GM18858 (cell line): ENCODE measurements at regions not wholly inside any gene's neighbourhood (a gene's known extent, or its start where the extent isn't known, plus 50 kb on each side); places are given as distances from the start of the nearest gene placed in this dataset.

Experiments used
- ATAC-seq: cut with Tn5 transposase; IDR thresholded peaks from one replicate; pipeline ENCODE4 v1.9.1; 2021; ENCODE audit not compliant: unreplicated experiment

DNA sequence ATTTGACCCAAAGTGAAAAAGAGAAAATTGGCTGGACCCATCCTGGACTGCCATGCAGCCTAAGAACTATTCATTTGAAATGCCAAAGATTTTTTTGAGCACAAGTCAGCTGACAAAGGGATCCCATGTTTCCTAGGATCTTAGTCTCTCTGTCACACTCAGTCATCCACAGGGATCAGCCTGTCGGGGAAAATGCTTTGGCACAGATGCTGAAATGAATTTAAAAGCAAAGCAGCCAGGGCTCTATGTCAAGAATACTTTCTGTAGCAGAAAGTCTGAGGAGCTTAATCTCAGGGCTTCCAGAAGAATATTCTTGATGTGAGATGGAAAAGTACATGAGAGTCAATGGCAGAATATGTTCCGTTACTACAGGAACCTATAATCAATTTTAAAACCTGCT lies 1900.8 kb downstream of the MRPL39 start:
- ATAC-seq, result no peak

DNA sequence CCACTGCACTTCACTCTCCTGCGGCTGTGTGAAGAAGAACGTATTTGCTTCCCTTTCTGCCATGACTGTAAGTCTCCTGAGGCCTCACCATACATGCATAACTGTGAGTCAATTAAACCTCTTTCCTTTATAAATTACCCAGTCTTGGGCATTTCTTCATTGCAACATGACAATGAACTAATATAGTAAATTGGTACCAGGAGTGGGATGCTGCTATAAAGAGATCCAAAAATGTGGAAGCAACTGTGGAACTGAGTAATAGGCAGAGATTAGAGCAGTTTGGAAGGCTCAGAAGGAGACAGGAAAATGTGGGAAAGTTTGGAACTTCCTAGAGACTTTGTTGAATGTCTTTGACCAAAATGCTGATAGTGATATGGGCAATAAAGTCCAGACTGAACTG lies 1907.9 kb downstream of the MRPL39 start:
- ATAC-seq, result no peak

DNA sequence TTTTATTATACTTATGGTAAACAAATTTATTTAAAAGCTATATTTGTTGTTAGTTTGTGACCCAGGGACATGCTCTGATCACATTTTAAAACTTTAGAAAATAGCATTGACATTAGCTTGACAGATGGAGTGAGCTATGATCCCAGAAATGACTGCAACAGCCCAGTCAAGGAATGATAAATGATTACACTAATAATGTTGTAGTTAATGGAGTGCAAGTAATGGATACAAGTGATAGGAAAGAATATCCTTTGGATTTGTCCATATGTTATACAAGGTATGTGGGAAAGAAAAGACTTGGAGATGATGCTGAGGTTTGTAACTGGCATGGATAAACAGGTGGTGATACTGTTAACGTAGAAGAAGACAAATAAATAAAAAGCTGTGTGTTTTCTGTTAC lies 1908.7 kb downstream of the MRPL39 start:
- ATAC-seq, result no peak

DNA sequence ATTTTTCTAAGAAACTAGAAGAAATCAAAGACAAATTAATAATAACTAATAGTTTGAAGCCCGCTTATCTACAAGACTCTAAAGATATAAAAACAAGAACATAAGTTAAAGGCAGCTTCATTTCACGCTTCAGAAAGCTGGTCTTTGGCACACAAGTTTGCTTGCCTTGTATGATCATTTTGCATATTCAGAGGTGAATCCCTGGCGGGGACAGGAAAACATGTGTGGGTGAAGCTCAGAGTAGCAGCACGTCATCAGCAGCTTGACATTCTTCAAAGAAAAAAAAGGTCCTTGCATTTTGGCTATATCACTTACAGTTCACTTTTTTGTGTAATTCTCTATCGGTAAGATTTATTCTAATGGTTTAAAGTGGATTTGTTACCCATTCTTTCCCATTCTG lies 1911.8 kb downstream of the MRPL39 start:
- ATAC-seq, result peak; percentile 48

DNA sequence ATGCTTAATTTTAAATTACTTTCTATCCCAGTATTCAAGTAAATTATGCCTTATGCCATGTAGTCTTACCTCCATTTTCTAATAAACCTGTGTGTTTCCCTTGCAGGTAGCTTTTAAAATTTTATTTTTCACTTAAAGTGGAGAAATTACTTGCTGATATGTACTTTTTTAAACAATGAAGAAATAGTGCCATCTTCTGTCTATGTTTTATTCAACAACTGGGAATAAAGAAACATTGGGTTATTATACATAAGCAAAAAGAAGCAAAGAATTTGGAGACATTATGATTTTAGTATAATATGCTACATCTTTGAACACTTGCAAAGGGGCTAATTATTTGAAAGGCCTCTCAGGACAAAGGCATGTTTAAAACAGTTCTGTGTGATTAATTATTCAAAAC lies 1912.9 kb downstream of the MRPL39 start:
- ATAC-seq, result no peak

DNA sequence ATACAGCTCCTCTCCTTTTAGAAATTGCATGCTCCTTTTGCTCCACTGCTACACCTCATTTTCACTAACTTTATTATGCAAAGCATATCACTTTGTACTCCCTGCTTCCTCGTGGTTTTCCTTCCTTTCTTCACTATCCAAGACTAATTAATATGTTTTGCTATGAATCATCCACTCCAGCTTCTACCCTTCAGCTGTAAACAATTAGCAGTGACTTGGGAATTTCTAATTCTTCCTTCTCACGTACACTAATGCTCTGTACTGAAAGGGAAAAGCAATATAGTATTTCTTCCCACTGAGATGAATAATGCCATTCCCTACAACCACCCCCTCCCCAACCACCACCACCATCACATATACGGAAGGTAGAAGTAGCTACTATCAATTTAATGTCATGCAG lies 1917.0 kb downstream of the MRPL39 start:
- ATAC-seq, result no peak

DNA sequence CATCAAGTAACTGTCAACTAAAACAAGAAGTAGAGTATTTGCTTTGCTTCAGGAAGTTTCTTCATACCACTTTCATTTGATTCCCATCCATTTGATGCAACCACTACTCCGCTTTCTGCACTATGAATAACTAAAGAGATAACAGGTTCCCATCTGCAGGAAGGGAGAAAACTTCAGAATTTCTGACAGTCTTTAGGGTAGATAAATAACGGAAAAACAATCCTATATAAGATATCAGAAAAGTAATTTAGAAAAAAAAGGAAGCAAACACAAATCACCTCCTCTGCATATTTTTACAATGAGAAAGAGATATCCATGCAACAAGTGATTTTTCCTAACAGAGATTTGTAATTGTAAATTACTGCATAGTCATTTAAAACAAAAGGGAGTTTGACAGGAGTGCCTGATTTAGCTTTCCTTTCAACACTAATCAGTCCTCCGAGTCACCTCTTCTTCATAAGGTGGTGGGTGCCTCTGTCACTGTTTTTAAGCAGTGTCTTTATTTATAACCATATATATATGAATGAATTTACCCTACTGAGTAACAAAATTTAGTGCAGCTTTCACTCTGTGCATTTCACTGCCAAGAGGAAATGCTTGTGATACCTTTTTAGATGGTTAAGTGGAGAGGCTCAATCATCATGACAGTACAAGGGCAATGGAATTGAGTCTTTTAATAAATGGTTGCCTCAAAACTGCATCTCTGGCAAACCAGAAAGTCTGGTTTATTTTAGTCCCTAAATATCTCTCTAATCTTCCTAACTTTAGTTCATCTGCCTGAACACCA lies 1920.4 kb downstream of the MRPL39 start:
- ATAC-seq, result no peak

DNA sequence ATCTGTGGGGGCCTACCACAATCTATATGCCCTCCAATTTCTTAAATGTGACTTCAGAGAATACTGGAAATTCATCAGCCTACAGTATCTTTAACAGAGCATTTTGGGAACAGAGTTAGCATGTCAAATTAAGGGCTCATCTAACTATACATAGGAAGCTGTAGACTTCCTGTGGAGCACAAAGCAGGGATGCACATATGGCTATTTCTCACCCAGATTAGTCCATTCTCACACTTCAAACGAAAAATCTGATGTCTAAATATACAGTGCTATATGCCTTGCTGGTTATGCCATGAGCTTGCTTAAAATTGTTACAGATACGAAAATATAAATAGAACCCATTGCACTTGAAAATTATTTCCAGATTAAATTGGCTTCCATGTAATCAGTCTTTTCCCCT lies 1922.8 kb downstream of the MRPL39 start:
- no peak for ATAC-seq

DNA sequence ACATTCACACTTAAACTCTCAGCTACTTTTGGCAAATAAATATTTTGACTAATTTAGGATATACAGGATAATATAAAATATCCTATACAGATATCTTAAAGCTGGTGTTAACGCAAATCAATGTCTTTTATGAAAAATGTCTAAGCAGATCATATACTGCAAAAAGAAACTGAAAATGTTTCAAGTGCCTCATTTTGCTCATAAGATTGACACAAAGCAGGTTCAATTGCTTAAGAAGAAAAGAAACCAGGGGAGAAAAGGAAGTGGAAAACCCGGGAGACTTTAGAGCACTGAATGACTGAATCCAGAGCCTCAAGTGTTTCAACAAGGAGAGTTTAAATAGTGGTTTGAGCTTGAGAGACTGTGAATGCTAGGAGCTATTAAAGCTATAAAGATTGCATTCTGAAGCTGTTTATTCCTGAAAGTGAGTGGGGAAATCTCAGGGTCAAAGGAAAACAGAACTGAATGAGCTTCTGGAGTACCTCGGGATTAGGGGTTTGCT lies 1943.0 kb downstream of the MRPL39 start:
- ATAC-seq, result no peak

DNA sequence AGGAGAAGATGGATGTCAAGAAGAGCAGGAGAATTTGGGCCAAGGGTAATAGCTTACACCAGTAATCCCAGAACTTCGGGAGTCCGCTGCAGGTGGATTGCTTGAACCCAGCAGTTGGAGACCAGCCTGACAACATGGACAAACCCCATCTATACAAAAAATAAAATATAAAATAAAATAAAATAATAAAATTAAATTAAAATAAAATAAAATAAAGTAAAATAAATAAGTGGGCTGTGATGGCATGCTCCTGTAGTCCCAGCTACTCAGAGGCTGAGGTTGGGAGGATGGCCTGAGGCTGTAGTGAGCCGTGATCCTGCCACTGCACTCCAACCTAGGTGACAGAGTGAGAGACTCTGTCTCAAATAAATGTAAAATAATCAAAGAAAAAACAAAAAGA lies 1946.7 kb downstream of the MRPL39 start:
- ATAC-seq, result no peak

DNA sequence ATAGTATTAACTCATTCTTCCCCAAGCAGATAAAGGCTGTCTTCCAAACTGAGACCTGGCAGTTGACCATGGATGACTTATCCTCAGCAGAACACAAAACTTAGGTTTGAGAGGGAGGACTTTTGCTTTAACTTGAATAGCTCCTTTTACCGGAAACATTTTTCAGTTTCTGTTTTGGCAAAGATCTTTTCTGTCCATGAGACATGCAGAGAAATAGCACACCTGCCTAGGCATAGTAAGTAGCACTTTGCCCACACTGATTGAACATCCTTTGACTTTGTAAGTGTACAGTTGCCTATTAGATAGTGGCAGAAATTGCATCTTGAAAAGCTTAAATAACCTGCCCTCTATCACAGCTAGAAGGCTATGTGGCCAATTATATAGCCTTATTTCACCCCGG lies 1962.5 kb downstream of the MRPL39 start:
- no peak for ATAC-seq

DNA sequence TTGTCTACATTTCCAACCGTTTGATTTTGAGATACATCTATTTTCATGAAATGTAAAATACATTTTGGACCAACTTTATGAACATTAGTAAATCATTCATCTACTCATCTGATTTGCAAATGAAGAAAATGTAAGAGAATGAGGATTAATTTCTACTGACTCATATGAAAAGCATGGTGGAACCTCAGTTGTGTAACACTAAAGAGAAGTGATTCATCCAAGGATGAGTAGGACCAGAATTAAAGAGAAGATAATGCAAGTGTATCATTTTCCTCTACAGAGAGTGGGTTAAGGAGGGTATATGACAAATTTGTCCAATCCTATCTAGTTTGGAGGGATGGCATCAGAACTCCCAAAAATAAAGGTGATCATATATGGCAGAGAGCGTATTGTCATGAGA lies 1967.6 kb downstream of the MRPL39 start:
- no peak for ATAC-seq

DNA sequence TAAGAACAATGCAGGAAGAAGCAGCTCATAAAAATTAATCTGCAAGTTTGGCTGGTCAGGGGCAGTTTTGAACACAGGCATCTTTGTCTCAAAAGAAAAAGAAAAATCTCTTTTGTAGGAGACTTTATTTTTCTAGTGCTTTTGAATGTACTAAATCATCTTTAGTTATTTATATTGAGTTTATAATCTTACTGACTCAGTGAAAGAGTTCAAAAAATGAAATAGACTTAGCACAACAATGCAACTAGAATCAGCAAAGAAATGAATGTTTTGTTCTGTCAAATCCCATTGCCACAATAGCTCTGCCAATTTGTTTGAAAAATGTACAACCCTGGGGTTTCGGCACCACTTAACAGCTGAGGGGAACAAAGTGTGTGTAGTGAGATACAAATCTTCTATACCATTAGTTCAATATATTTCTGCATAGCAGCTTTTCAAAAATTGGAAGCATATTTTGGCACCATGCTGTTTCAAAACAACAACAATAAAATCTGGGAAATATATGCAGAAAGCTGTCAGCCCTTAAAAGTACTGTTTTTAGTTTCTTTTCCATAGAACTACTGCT lies 1969.1 kb downstream of the MRPL39 start:
- no peak for ATAC-seq

DNA sequence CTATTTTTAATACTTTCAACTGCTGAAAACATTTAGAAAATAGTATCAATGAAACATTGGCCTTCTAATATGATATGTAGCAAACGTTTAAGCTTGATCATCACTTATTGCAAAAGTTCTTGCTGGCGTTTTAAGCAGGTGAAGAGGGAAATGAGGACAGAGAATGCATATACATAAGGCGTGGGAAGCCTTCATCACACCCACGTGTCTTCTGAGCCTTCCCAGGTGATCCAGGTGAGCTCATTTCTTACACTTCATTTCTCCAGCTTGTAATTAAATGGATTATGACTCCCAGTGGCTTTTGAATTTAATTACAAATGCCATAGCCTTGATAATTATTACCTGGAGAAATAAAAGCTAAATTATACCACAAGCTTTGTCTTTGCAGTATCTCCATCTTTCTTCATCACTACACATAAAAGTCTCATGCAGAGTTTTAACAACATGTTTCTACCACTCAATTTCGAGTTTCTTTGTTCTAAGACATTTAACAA lies 1973.8 kb downstream of the MRPL39 start:
- no peak for ATAC-seq

DNA sequence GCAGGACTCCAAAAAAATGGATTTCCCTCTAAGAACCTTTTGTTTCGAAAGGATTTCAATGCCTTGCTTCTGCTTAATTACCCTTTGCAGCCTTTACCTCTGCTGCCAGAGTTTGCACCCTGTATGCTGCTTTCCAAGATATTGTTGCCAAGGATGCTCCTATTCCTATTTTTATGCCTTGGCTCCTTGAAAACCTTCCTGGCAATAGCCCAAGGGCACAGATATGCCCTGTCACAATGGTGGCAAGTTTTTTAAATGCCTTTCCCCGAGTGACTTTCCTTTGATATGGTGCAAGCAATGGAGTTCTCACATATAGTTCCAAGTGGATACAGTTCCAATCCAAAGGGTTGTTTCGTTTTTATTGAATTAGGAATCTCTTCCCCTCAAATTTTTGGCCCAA lies 1983.0 kb downstream of the MRPL39 start:
- ATAC-seq, result no peak

DNA sequence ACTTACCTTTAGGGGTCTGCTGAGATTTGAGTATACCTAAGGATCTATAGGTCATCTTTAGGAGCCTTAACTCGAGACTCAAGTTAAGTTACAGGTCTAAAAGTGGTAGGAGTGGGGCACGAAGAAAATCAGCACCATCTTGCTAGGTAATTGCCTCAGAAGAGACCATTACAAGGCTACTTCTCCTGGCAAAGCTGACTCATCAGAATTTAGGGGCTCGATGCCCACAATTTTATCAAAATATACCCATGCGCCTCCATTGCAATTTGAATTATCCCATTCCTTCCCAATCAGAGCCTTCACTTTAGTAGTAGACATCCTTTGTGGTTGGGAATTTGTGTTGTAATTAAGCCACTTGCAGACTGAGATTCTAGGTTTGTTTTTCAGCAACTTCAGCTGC lies 1994.3 kb downstream of the MRPL39 start:
- no peak for ATAC-seq

DNA sequence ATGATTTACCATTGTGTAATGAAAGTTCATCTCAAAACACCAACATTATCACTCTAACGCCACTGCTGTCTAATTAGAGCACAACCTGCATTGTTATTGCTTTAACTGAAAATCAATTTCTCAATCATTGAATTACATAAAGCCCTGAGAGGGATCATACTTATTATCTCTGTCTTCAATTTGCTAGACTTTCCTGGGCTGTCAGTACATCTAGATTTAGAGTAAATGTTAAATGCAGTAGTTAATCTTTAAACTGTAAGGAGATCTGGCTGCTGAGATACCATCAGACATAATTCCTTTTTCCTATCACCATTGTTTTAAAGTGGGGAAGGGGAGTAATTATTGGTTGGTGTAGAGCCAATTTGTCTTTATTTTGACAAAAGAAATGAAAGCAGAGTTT lies 1995.1 kb downstream of the MRPL39 start:
- ATAC-seq, result no peak

DNA sequence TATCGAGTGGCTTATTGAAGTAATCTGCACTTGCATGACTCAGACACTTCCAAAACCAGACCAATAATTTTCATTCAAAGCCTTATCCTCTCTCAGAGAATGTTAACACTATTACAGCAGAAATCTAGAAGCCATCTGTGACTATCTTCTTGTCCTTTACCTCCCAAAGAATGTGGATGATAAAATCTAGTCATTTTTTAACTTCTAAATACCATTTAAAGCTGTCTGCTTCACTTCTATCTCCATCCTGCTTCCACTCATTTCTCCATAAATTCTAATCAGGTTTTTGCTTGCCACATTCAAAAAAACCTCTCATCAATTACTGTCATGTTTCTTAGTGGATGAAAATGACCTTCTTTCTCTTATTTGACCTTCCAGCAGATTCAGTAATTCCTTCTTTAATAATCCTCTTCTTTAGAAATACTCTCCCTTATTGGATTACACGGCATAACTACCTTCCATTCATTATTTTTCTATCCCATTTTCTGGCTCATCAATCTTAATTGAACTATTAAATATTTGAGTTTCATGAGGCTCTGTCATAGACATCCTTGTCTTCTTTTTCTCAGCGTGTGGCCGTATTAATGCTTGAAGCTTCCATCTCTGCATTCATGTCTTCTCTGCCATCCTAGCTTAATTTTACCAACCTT lies 1999.4 kb downstream of the MRPL39 start:
- ATAC-seq, result no peak

DNA sequence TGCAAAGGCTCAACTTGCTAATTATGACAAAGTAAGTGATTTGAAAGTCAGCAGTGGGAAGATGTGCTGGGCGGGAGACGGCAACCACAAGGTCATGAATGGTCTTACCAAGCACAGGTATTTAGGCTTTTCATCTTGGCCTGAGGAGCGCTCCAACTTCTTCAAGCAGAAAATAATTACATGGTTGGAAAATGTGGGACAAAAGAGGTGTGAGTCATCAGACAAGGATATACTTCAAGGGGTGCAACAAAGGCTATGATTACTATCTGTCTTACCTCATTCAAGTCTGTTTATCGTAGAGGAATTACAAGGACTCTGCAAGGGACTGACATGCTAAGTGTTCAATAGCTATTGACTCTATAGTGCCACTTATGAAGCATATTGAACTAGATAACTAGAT lies 2005.7 kb downstream of the MRPL39 start:
- ATAC-seq, result no peak

DNA sequence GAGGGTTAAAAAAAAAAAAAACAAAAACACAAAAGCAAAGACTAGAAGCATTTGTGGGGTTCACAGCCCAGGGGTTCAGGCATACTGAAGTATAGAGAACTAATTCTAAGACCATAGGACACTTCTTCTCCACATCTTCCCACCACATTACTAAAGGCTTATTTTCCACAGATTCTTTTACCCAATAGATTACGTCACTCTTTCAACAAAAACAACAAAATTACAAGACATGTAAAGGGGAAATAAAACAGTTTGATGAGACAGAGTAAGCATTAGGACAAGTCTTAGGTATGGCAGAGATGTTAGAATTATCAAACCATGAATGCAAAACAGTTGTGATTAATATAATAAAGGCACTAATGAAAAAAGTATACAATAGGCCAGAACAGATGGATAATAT lies 2013.7 kb downstream of the MRPL39 start:
- no peak for ATAC-seq

DNA sequence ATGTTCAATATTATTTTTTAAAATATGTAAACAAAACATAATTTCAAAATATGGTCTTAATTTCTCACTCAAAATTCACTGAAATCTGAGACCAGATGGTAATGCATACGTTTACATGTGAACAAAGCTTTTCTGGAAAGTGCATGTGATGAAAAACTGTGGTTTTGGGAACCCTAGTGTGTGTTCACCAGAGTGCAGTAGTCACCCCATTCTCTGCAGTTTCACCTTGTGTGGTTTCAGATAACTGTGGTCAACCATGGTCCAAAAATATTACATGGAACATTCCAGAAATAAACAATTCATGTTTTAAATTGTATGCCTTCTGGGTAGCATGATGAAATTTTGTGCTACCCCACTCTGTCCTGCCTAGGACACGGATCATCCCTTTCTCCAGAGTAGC lies 2021.9 kb downstream of the MRPL39 start:
- no peak for ATAC-seq

DNA sequence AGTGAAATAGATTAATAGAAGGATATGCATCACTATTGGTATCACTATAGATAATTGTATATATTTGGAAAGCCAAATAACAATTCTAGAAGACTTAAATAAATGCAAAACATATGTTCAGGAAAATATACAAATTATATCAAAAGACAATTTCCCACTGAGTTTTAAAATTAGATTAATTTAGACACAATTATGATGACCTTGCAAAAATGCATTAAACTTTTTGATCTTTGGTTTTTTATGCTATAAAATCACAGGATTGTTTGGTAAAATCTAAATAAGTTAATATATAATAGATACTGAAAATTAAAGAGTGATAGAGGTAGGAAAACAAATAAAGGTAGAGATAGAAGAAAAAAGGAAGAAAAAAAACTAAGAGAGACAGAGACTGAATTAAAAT lies 2027.7 kb downstream of the MRPL39 start:
- no peak for ATAC-seq
